Mammary epithelial cell (primary cell): ENCODE measurements at regions not wholly inside any gene's neighbourhood (a gene's known extent, or its start where the extent isn't known, plus 50 kb on each side); places are given as distances from the start of the nearest gene placed in this dataset.

Experiments used
- EZH2 ChIP-seq: IDR thresholded peaks from 2 replicates; pipeline ENCODE4 v1.6.1; 2012; ENCODE audit warnings: low read length, inconsistent platforms, borderline replicate concordance
- TF ChIP-seq, protein P1 (sequence below), 2 donors: IDR thresholded peaks in 1 of 2; conservative IDR thresholded peaks in 1 of 2; 2 replicates each; pipeline ENCODE4 v1.5.1; 2011 to 2012; ENCODE audit warnings: inconsistent platforms in 2 of 2, low read length in 2 of 2, mild to moderate bottlenecking in 2 of 2, control low read depth in 1 of 2, low read depth in 1 of 2; ENCODE audit not compliant: insufficient read depth in 1 of 2; ENCODE audit errors: extremely low read depth in 1 of 2

DNA sequence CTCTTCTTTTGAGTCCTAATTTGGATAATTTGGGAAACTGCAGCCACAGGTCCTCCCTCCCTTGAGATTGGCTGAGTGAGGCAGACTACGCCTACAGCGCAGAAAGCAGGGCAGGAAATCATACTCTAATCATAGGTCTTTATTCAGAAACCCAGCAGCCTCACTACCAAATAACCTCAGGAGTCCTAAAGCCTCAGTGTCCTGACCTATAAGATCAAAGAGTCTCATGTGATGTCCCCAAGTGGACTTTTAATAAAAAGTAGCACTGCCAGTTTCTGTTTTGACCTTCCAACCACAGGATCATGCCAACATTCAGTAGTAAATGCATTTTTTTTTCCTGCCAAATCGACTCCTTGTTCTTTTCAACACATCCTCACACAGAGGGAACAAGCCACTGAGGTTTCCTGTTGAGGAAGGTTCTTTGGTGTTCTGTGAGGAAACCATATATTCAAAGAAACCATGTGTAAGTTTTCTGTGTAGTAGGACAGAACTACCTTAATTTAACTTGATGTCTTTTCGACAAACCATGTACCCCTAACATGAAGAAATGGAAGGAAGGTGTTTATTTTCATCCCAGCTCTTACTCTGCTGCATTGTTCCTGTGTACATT, 72.2 kb downstream of the VCPKMT start:
- TF ChIP-seq, protein P1, sequence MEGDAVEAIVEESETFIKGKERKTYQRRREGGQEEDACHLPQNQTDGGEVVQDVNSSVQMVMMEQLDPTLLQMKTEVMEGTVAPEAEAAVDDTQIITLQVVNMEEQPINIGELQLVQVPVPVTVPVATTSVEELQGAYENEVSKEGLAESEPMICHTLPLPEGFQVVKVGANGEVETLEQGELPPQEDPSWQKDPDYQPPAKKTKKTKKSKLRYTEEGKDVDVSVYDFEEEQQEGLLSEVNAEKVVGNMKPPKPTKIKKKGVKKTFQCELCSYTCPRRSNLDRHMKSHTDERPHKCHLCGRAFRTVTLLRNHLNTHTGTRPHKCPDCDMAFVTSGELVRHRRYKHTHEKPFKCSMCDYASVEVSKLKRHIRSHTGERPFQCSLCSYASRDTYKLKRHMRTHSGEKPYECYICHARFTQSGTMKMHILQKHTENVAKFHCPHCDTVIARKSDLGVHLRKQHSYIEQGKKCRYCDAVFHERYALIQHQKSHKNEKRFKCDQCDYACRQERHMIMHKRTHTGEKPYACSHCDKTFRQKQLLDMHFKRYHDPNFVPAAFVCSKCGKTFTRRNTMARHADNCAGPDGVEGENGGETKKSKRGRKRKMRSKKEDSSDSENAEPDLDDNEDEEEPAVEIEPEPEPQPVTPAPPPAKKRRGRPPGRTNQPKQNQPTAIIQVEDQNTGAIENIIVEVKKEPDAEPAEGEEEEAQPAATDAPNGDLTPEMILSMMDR (conservative IDR thresholded peaks at IDR 0.05 in 1 of 2, IDR thresholded peaks at IDR 0.05 in 1 of 2; ENCODE audit: extremely low read depth in 1 of 2, insufficient read depth in 1 of 2, low read depth in 1 of 2, low read length in 2 of 2): no peak
- no peak for TF ChIP-seq EZH2
